ENCODE measurements at regions not wholly inside any gene's neighbourhood (a gene's known extent, or its start where the extent isn't known, plus 50 kb on each side); places are given as distances from the start of the nearest gene placed in this dataset.

GRCh38 chr6:73943930-73944652 is 248.1 kb downstream of the CD109 start:
- no peak for DNase-seq (ENCODE audit: low read depth)
- H3K4me3 ChIP-seq (ENCODE audit: low read depth, low read length): no peak overlapping the region
- TF ChIP-seq CTCF (IDR thresholded peaks at IDR 0.05; ENCODE audit: insufficient read depth, low read depth, low read length): no peak

DNA sequence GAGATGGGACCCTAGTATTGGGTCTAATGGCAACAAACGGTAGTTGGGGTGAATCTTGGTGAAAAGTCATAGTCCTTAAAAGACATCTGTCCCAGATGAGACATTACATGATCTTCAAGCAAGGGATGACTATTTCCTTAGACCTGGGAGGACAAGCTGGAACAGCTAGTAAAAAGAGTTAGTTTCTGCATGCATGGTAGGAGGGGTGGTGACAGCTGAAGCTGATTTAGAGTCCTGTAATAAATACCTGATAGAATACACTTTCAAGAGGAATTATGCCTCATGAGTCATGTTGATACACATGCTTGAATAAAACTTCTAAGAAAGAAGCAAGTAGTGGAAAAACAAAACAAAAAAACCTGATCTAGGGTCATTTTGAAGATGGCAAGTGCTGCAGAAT is 247.4 kb downstream of the CD109 start:
- DNase-seq (ENCODE audit: low read depth): peak; percentile 4
- no peak for TF ChIP-seq CTCF (IDR thresholded peaks at IDR 0.05; ENCODE audit: insufficient read depth, low read depth, low read length)
- no peak overlapping the region for H3K4me3 ChIP-seq (ENCODE audit: low read depth, low read length)

DNA sequence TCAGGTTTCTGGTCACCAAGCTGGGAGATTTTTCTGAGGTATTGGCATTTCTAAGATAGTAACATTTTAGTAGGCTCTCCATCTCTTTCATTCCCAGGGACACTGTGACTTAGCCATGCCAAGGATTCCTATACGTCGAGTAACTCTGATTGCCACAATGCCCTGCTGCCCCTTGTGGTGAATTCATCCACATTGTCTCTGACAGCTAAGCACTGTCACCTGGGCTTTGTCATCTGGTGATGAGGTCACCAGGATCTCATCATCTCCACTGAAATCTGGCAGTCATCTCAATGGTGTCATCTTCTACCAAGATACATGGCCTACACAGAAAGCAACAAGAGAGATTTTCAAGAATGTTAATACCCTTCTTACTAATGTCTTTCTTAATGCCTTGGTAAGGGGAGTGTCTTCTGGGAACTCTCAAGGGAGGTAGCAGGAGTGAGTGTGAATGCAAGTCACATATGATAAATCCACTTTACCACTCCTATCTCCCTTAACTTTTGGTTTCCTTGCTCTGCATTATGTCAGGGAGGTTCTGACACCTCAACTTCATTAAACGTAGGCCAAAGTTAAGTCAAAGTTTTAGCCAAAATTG is 246.7 kb downstream of the CD109 start:
- TF ChIP-seq CTCF (IDR thresholded peaks at IDR 0.05; ENCODE audit: insufficient read depth, low read depth, low read length): no peak
- no peak overlapping the region for H3K4me3 ChIP-seq (ENCODE audit: low read depth, low read length)
- DNase-seq (ENCODE audit: low read depth): peak; percentile 3

DNA sequence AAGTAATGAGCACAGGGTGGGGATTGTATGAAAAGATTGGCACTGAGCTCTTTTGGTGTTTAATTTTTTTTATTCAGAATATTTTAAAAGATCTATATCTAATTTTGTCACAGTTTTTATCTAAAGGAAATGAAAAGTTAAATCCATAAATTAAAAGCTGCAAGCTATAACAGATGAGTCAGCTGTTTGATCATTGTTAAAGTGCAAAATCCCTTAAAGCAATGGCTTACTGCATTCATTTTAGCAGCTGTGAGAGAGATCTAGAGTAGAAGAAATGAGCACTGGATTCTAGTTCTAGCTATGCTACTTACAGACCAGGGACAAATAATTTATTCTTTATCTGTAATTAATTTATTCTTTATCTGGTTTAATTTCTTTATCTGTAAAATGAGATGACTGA is 245.9 kb downstream of the CD109 start:
- H3K4me3 ChIP-seq (ENCODE audit: low read depth, low read length): no peak overlapping the region
- TF ChIP-seq CTCF (IDR thresholded peaks at IDR 0.05; ENCODE audit: insufficient read depth, low read depth, low read length): no peak
- DNase-seq (ENCODE audit: low read depth): no peak

- H3K4me3 ChIP-seq (ENCODE audit: low read depth, low read length): no peak overlapping the region
- no peak for DNase-seq (ENCODE audit: low read depth)
- no peak for TF ChIP-seq CTCF (IDR thresholded peaks at IDR 0.05; ENCODE audit: insufficient read depth, low read depth, low read length)
Observed at GRCh38 chr6:73937805-73938204, 241.8 kb downstream of the CD109 start.

- no peak for TF ChIP-seq CTCF (IDR thresholded peaks at IDR 0.05; ENCODE audit: insufficient read depth, low read depth, low read length)
- DNase-seq (ENCODE audit: low read depth): peak; percentile 34
- H3K4me3 ChIP-seq (ENCODE audit: low read depth, low read length): no peak overlapping the region
Observed at GRCh38 chr6:73932866-73933265, 236.9 kb downstream of the CD109 start.

Data from fibroblast of villous mesenchyme (primary cell).